ENCODE measurements at regions not wholly inside any gene's neighbourhood (a gene's known extent, or its start where the extent isn't known, plus 50 kb on each side); places are given as distances from the start of the nearest gene placed in this dataset.

- no peaks in the 10 kb centered on the region for H3K9me2 ChIP-seq (ENCODE audit: insufficient read depth)
- no TSS peak for BruUV-seq (replicated peaks)
- no peak overlapping the region for H3K4me3 ChIP-seq (replicated peaks in 1 of 2; ENCODE audit: low read depth in 1 of 2, low read length in 2 of 2)
- ChIA-PET RAD21 (ENCODE audit: low non-redundant PET in 1 of 2, low total read pairs in 2 of 2, uncharacterized antibody in 2 of 2, unreplicated experiment in 2 of 2) (no interaction called here), POLR2A (no interaction called here), CTCF (no interaction called here)
- ATAC-seq (no peak), DNase-seq (ENCODE audit: low read depth, low spot score) (no peak)
- no peaks in the 10 kb centered on the region; the same call in 1 of the 2 replicates for H4K20me1 ChIP-seq (ENCODE audit: insufficient read depth)
- no peaks in the 10 kb centered on the region for H3K79me2 ChIP-seq (ENCODE audit: insufficient read depth, low read length)
- H3K36me3 ChIP-seq (ENCODE audit: control insufficient read depth in 1 of 2, insufficient read depth in 2 of 2, low read length in 2 of 2) = no peaks in the 10 kb centered on the region
- no peak overlapping the region for H2AFZ ChIP-seq (ENCODE audit: low read depth, low read length, poor library complexity, severe bottlenecking)
- H3K27ac ChIP-seq (ENCODE audit: low read depth, low read length) = no peak overlapping the region
- no peaks in the 10 kb centered on the region for H3K9me3 ChIP-seq (ENCODE audit: control insufficient read depth in 1 of 2, insufficient read depth in 1 of 2, low read depth in 1 of 2, low read length in 2 of 2)
- no peak overlapping the region for H3K9ac ChIP-seq (ENCODE audit: low read length)
- H3K4me2 ChIP-seq (ENCODE audit: low read length) = no peak overlapping the region
- TF ChIP-seq TCF7L2 (IDR thresholded peaks at IDR 0.05; ENCODE audit: borderline replicate concordance, extremely low read depth, insufficient read depth, insufficient read length) (no peak), ZFX (IDR thresholded peaks at IDR 0.05) (no peak), ELF1 (IDR thresholded peaks at IDR 0.05; ENCODE audit: borderline replicate concordance, low read depth) (no peak), YY1 (IDR thresholded peaks at IDR 0.05; ENCODE audit: extremely low read depth, insufficient replicate concordance, low read depth, low read length) (no peak), RAD21 (IDR thresholded peaks at IDR 0.05; ENCODE audit: low read depth) (no peak), SIN3A (IDR thresholded peaks at IDR 0.05; ENCODE audit: low read depth) (no peak), JUND (IDR thresholded peaks at IDR 0.05) (no peak), CEBPB (IDR thresholded peaks at IDR 0.05; ENCODE audit: low read depth) (no peak), EZH2 (IDR thresholded peaks at IDR 0.05) (no peak), FOSL1 (IDR thresholded peaks at IDR 0.05; ENCODE audit: low read depth) (no peak), POLR2A (IDR thresholded peaks at IDR 0.05; ENCODE audit: borderline replicate concordance, extremely low read depth, insufficient read depth, insufficient read length) (no peak), EZH2phosphoT487 (IDR thresholded peaks at IDR 0.05; ENCODE audit: borderline replicate concordance) (no peak), POLR2AphosphoS5 (IDR thresholded peaks at IDR 0.05; ENCODE audit: low read depth, low read length) (no peak), EGR1 (IDR thresholded peaks at IDR 0.05; ENCODE audit: low read depth) (no peak), SP1 (IDR thresholded peaks at IDR 0.05; ENCODE audit: low read depth) (no peak)
- TF ChIP-seq, protein P1, sequence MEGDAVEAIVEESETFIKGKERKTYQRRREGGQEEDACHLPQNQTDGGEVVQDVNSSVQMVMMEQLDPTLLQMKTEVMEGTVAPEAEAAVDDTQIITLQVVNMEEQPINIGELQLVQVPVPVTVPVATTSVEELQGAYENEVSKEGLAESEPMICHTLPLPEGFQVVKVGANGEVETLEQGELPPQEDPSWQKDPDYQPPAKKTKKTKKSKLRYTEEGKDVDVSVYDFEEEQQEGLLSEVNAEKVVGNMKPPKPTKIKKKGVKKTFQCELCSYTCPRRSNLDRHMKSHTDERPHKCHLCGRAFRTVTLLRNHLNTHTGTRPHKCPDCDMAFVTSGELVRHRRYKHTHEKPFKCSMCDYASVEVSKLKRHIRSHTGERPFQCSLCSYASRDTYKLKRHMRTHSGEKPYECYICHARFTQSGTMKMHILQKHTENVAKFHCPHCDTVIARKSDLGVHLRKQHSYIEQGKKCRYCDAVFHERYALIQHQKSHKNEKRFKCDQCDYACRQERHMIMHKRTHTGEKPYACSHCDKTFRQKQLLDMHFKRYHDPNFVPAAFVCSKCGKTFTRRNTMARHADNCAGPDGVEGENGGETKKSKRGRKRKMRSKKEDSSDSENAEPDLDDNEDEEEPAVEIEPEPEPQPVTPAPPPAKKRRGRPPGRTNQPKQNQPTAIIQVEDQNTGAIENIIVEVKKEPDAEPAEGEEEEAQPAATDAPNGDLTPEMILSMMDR (IDR thresholded peaks at IDR 0.05 in 2 of 3, conservative IDR thresholded peaks at IDR 0.05 in 1 of 3; ENCODE audit: borderline replicate concordance in 1 of 3, insufficient read depth in 1 of 3, low read depth in 2 of 3, low read length in 2 of 3) = no peak
- TF ChIP-seq, protein P2, sequence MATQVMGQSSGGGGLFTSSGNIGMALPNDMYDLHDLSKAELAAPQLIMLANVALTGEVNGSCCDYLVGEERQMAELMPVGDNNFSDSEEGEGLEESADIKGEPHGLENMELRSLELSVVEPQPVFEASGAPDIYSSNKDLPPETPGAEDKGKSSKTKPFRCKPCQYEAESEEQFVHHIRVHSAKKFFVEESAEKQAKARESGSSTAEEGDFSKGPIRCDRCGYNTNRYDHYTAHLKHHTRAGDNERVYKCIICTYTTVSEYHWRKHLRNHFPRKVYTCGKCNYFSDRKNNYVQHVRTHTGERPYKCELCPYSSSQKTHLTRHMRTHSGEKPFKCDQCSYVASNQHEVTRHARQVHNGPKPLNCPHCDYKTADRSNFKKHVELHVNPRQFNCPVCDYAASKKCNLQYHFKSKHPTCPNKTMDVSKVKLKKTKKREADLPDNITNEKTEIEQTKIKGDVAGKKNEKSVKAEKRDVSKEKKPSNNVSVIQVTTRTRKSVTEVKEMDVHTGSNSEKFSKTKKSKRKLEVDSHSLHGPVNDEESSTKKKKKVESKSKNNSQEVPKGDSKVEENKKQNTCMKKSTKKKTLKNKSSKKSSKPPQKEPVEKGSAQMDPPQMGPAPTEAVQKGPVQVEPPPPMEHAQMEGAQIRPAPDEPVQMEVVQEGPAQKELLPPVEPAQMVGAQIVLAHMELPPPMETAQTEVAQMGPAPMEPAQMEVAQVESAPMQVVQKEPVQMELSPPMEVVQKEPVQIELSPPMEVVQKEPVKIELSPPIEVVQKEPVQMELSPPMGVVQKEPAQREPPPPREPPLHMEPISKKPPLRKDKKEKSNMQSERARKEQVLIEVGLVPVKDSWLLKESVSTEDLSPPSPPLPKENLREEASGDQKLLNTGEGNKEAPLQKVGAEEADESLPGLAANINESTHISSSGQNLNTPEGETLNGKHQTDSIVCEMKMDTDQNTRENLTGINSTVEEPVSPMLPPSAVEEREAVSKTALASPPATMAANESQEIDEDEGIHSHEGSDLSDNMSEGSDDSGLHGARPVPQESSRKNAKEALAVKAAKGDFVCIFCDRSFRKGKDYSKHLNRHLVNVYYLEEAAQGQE (IDR thresholded peaks at IDR 0.05; ENCODE audit: low read depth) = no peak
- TF ChIP-seq, protein P3, sequence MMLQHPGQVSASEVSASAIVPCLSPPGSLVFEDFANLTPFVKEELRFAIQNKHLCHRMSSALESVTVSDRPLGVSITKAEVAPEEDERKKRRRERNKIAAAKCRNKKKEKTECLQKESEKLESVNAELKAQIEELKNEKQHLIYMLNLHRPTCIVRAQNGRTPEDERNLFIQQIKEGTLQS (IDR thresholded peaks at IDR 0.05) = no peak
- H3K4me1 ChIP-seq (ENCODE audit: control insufficient read depth in 1 of 2, insufficient read depth in 2 of 2, low read length in 2 of 2) = no peaks in the 10 kb centered on the region
- intact Hi-C loops (cut with micrococcal nuclease) = no loop called here
- H3K27me3 ChIP-seq (ENCODE audit: insufficient read depth, low read length) = no peaks in the 10 kb centered on the region
These were observed 72.5 kb upstream of the GRXCR1 start for GRCh38 chr4:42819863-42820514.
